K562 (cell line): ENCODE measurements at regions not wholly inside any gene's neighbourhood (a gene's known extent, or its start where the extent isn't known, plus 50 kb on each side); places are given as distances from the start of the nearest gene placed in this dataset.

Source experiments
- BACH1 ChIP-seq: fragments of 200-800 bp; sonication (Bioruptor generic); IDR thresholded peaks from 2 replicates; pipeline ENCODE4 v1.6.1; 2016; ENCODE audit warnings: missing genetic modification characterization, missing compliant biosample characterization
- CBFA2T2 ChIP-seq: fragments of 450-650 bp; conservative IDR thresholded peaks from 2 replicates; pipeline ENCODE4 v1.6.1; 2017; ENCODE audit warnings: mild to moderate bottlenecking
- CCNT2 ChIP-seq: IDR thresholded peaks from 2 replicates; pipeline ENCODE4 v1.6.1; 2011; ENCODE audit warnings: borderline replicate concordance, low read depth, mild to moderate bottlenecking, moderate library complexity, mixed read lengths, low read length; ENCODE audit not compliant: insufficient read length; ENCODE audit errors: extremely low read depth
- CHCHD3 ChIP-seq: fragments of 250-450 bp; sonication (Bioruptor Pico); IDR thresholded peaks from 2 replicates; pipeline ENCODE4 v2.1.2; 2022; ENCODE audit warnings: mild to moderate bottlenecking
- CTCF ChIP-seq, 3 experiments: IDR thresholded peaks in 2 of 3; conservative IDR thresholded peaks in 1 of 3; 2 replicates each; pipeline ENCODE4 v1.5.1; 2011 to 2012; ENCODE audit warnings: low read length in 3 of 3, mild to moderate bottlenecking in 3 of 3, control low read depth in 2 of 3, improper control_type of control experiment in 1 of 3, inconsistent platforms in 1 of 3, low read depth in 1 of 3, mixed read lengths in 1 of 3, moderate library complexity in 1 of 3; ENCODE audit not compliant: insufficient read depth in 2 of 3
- FOXM1 ChIP-seq, 2 experiments: fragments of 450-650 bp in 1 of 2; sonication (generic) in 1 of 2; formaldehyde crosslinking in 1 of 2; IDR thresholded peaks; 2 replicates each; pipeline versions ENCODE4 v1.6.1 to v1.9.0; 2017 to 2022; ENCODE audit warnings: low read depth in 2 of 2, mild to moderate bottlenecking in 2 of 2, missing genetic modification reagents in 1 of 2, moderate library complexity in 1 of 2
- HDGF ChIP-seq: fragments of 450-650 bp; IDR thresholded peaks from 2 replicates; pipeline ENCODE4 v1.6.1; 2016
- HNRNPUL1 ChIP-seq: fragments of 200-400 bp; formaldehyde crosslinking; IDR thresholded peaks from 2 replicates; pipeline ENCODE4 v1.6.1; 2017; ENCODE audit warnings: low read length
- KLF10 ChIP-seq: fragments of 250-450 bp; sonication (Bioruptor Pico); IDR thresholded peaks from 2 replicates; pipeline ENCODE4 v1.6.1; 2021; ENCODE audit warnings: matching md5 sums
- MEF2D ChIP-seq: conservative IDR thresholded peaks from 2 replicates; pipeline ENCODE4 v1.6.1; 2016; ENCODE audit warnings: low read depth, missing genetic modification characterization, missing compliant biosample characterization
- MTA2 ChIP-seq: fragments of 450-650 bp; IDR thresholded peaks from 2 replicates; pipeline ENCODE4 v1.6.1; 2016; ENCODE audit warnings: low read depth
- NELFE ChIP-seq: IDR thresholded peaks from 2 replicates; pipeline ENCODE4 v1.6.1; 2011; ENCODE audit warnings: mild to moderate bottlenecking; ENCODE audit not compliant: insufficient read depth, insufficient read length
- PRMT5 ChIP-seq: sonication (generic); formaldehyde crosslinking; IDR thresholded peaks from 2 replicates; pipeline ENCODE4 v1.5.0; 2020; ENCODE audit warnings: missing genetic modification reagents
- PTTG1 ChIP-seq: fragments of 450-650 bp; IDR thresholded peaks from 2 replicates; pipeline ENCODE4 v1.6.1; 2016; ENCODE audit warnings: low read depth, mild to moderate bottlenecking, missing genetic modification characterization, missing compliant biosample characterization
- RBFOX2 ChIP-seq: fragments of 200-400 bp; formaldehyde crosslinking; IDR thresholded peaks from 2 replicates; pipeline ENCODE4 v1.6.1; 2017; ENCODE audit warnings: low read depth, mild to moderate bottlenecking, low read length, moderate library complexity
- RFX1 ChIP-seq: fragments of 450-650 bp; IDR thresholded peaks from 2 replicates; pipeline ENCODE4 v1.6.1; 2016; ENCODE audit warnings: mild to moderate bottlenecking, moderate library complexity
- SNIP1 ChIP-seq: fragments of 450-650 bp; IDR thresholded peaks from 2 replicates; pipeline ENCODE4 v1.7.1; 2017; ENCODE audit warnings: low read depth, mild to moderate bottlenecking
- TCFL5 ChIP-seq: fragments of 250-450 bp; sonication (Bioruptor Pico); conservative IDR thresholded peaks from 2 replicates; pipeline ENCODE4 v1.6.1; 2021; ENCODE audit warnings: mild to moderate bottlenecking, moderate library complexity, matching md5 sums
- THAP12 ChIP-seq: fragments of 250-450 bp; sonication (Bioruptor Pico); IDR thresholded peaks from 2 replicates; pipeline ENCODE4 v1.9.0; 2021; ENCODE audit warnings: mild to moderate bottlenecking, inconsistent platforms
- ZBTB9 ChIP-seq: fragments of 450-650 bp; formaldehyde crosslinking; IDR thresholded peaks from 2 replicates; pipeline ENCODE4 v1.4.0; 2020; ENCODE audit warnings: mild to moderate bottlenecking, moderate library complexity
- ZNF134 ChIP-seq: fragments of 250-450 bp; sonication (Bioruptor Pico); conservative IDR thresholded peaks from 2 replicates; pipeline ENCODE4 v1.4.0; 2020
- ZNF232 ChIP-seq: sonication (generic); formaldehyde crosslinking; IDR thresholded peaks from 2 replicates; pipeline ENCODE4 v1.8.0; 2022; ENCODE audit warnings: mild to moderate bottlenecking, missing genetic modification reagents
- ZNF263 ChIP-seq: sonication (generic); formaldehyde crosslinking; IDR thresholded peaks from 2 replicates; pipeline ENCODE4 v1.8.0; 2022; ENCODE audit warnings: mild to moderate bottlenecking, missing genetic modification reagents, borderline replicate concordance
- ZNF395 ChIP-seq: fragments of 200-800 bp; sonication (Bioruptor generic); IDR thresholded peaks from 2 replicates; pipeline ENCODE4 v1.6.1; 2017; ENCODE audit warnings: missing genetic modification characterization, missing compliant biosample characterization
- ZNF699 ChIP-seq: fragments of 250-450 bp; sonication (Bioruptor Pico); IDR thresholded peaks from 2 replicates; pipeline ENCODE4 v1.8.0; 2021; ENCODE audit warnings: mild to moderate bottlenecking, moderate library complexity; ENCODE audit not compliant: insufficient replicate concordance

GRCh38 chr6:14474816-14475215 is 357.2 kb downstream of the CD83 start (continued):
- TF ChIP-seq PTTG1 (no peak), ZNF134 (no peak), RBFOX2 (no peak), RFX1 (no peak), PRMT5 (CRISPR knock-in tag) (no peak), THAP12 (CRISPR knock-in tag) (no peak), ZNF263 (no peak), MEF2D (tag) (no peak), BACH1 (tag) (no peak; the same call in 1 of the 2 replicates), MTA2 (no peak), ZBTB9 (CRISPR knock-in tag) (0 out of 2 replicates have a peak, but pooled peaks have one; percentile 28), ZNF699 (CRISPR knock-in tag) (no peak), ZNF395 (CRISPR knock-in tag) (no peak), FOXM1 (IDR thresholded peaks at IDR 0.05; ENCODE audit: low read depth) (no peak), FOXM1 (CRISPR knock-in tag; IDR thresholded peaks at IDR 0.05; ENCODE audit: low read depth) (no peak), NELFE (no peak), ZNF232 (CRISPR knock-in tag) (no peak), TCFL5 (CRISPR knock-in tag) (no peak), CHCHD3 (CRISPR knock-in tag) (no peak), SNIP1 (no peak), HDGF (no peak), HNRNPUL1 (no peak), KLF10 (no peak), CTCF (IDR thresholded peaks at IDR 0.05 in 2 of 3, conservative IDR thresholded peaks at IDR 0.05 in 1 of 3; ENCODE audit: insufficient read depth in 2 of 3, low read depth in 1 of 3, low read length in 3 of 3) (peak; percentile 27 to 44 (median 38); a peak in 4 of 6 replicates), CCNT2 (no peak), CBFA2T2 (0 out of 2 replicates have a peak, but pooled peaks have one; percentile 23)
